Left cardiac atrium (tissue), 4 donors: ENCODE measurements at regions not wholly inside any gene's neighbourhood (a gene's known extent, or its start where the extent isn't known, plus 50 kb on each side); places are given as distances from the start of the nearest gene placed in this dataset.

Experiments used
- ATAC-seq, 2 donors: fragments of 200-7000 bp; cut with Tn5 transposase; one replicate each; pipeline ENCODE4 v1.9.1; 2020; ENCODE audit warnings: mild to moderate bottlenecking in 2 of 2, moderate library complexity in 2 of 2
- DNase-seq: peaks from one replicate; pipeline ENCODE4 v3.0.0-alpha.2; 2020
- intact Hi-C, 2 donors: fragments of 100-400 bp; cut with DNase I; formaldehyde crosslinking; loops; one replicate each; pipeline versions ENCODE4 v1.14.1 to v1.15.1; 2022 to 2023
- donor health status: DM: no; HTN: yes; CAD: no.
- donor health status: DM: no; HTN: yes; CAD: no; lungs with severe emphysema.
- donor health status: DM: yes; HTN: yes; CAD: no.
- donor health status: Dilated cardiomyopathy.

DNA sequence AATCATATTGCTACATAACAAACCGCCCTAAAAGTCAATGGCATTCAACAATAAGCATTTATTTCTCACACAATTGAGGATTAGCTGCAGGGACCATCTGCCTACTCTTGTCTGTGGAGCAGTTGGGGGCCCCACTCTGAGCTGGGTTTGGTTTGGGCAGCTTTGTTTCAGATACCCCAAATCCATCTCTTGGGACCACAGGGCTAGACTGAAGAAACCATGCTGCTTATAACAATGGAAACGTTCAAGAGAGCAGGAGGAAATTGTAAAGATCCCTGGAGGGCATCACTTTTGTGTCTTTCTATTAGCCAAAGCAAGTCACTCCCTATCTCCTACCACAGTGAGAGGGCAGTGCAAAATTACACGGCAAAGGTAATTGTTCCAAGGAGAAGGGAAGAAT is 146.5 kb upstream of the MGAT5 start:
- intact Hi-C loops: loop anchor here in 1 of 2 donors (10.0 kb wide), 1 partner anchor 223 kb away; no protein-coding TSS in a partner anchor
- ATAC-seq (no peak), DNase-seq (no peak)

GRCh38 chr2:134108113-134108512 is 145.8 kb upstream of the MGAT5 start:
- DNase-seq: no peak
- intact Hi-C loops: loop anchor here in 1 of 2 donors (10.0 kb wide), 1 partner anchor 223 kb away; no protein-coding TSS in a partner anchor
- peak; percentile 36 to 50 for ATAC-seq

DNA sequence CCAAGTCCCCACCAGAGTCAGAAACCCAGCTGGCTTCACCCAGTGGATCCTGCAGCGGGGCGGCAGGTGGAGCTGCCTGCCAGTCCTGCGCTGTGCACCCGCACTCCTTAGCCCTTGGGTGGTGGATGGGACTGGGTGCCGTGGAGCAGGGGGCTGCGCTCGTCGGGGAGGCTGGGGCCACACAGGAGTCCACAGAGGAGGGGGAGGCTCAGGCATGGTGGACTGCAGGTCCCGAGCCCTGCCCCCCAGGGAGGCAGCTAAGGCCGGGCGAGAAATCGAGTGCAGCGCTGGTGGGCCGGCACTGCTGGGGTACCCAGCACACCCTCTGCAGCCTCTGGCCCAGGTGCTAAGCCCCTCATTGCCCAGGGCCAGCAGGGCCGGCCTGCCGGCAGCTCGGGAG is 144.6 kb upstream of the MGAT5 start:
- no peak for DNase-seq
- no peak for ATAC-seq
- intact Hi-C loops: loop anchor here in 1 of 2 donors (10.0 kb wide), 1 partner anchor 224 kb away; no protein-coding TSS in a partner anchor

- ATAC-seq: peak in 1 of 2 donors; percentile 53
- intact Hi-C loops: loop anchor here in 1 of 2 donors (10.0 kb wide), 1 partner anchor 225 kb away; no protein-coding TSS in a partner anchor
- DNase-seq: no peak
Measured at GRCh38 chr2:134109725-134110124, 144.1 kb upstream of the MGAT5 start.

DNA sequence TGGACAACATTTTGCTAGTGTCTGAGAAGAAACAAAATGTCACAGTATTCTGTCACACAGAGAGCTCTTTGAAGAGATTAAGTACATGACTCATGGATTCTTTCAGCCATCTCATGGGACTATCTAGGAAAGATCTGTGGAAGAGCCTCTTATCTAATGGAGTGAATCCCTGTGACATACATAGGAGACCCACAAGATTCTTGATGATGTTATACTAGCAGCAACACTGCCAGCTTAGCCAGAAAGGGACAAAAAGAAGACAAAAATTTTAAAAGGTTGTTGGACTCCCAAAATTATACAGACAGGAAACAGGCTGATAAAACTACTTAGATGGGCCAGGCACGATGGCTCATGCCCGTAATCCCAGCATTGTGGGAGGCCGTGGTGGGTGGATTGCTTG is 143.3 kb upstream of the MGAT5 start:
- ATAC-seq (no peak), DNase-seq (no peak)
- intact Hi-C loops: no loop called here

DNA sequence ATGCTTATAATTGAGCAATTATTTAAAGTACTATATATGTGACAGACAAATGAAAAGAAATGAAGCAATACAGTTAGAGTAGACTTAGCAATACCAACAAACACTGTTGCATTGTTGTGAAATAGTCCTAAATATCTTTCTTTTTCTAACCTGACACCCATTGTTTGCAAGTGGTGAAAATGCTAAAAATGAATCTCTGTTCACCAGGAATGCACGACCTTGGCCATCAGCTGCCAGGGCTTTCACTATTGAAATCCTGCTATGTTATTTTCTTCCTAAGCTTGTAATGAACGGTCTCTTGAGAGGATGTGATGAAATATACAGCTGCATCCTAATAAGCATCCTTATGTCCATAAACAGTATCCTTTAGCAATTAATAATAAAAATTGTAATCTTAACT is 136.2 kb upstream of the MGAT5 start:
- DNase-seq: no peak
- intact Hi-C loops: loop anchor here in 1 of 2 donors (2.0 to 5.0 kb wide), 3 partner anchors 230 to 333 kb away; no protein-coding TSS in a partner anchor
- ATAC-seq: no peak

DNA sequence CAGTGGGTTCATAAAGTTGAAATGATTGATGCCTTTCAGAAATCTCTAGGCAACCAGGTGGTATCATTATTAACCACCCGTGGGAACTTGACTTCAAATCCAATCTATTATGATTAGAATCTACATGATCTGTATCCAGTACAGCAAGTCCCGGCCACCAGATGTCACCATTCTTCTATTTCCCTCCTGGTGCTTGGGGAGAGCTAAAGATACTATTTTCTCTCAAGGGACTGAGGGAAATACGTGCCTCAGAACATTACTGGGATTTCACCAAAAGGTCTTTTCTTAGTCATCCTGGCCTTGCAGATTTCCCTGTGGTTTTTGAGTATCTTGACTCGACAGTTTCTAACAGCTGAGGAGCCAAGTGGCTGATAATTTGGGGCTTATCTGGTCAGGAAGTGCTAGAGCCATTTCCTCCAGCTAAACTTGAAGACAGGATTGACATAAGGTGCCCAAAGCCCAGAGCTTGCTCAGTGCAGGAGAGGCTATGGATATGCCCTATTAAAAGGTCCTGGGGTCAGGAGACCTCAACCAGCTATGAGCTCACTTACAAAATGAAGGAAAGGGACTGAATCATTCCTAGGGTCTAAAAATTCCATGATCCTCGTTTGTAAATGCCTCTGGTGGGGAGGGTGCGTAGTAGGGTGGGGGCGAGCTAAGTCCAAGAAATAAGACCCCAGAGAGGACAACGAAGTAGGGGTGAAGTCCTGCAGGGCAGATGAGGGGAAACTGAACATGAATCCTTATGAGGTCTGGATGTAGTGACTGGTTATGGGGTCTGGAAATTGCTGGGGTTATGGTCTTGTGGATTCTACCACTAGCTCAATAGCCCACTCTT is 135.4 kb upstream of the MGAT5 start:
- ATAC-seq (peak; percentile 45 to 51), DNase-seq (peak; percentile 87)
- intact Hi-C loops: loop anchor here in 1 of 2 donors (2.0 to 5.0 kb wide), 3 partner anchors 231 to 332 kb away; no protein-coding TSS in a partner anchor

- intact Hi-C loops: loop anchor here in 1 of 2 donors (2.0 to 5.0 kb wide), 3 partner anchors 232 to 332 kb away; no protein-coding TSS in a partner anchor
- ATAC-seq: no peak
- DNase-seq: no peak
Measured at GRCh38 chr2:134119117-134119712, 134.7 kb upstream of the MGAT5 start.

DNA sequence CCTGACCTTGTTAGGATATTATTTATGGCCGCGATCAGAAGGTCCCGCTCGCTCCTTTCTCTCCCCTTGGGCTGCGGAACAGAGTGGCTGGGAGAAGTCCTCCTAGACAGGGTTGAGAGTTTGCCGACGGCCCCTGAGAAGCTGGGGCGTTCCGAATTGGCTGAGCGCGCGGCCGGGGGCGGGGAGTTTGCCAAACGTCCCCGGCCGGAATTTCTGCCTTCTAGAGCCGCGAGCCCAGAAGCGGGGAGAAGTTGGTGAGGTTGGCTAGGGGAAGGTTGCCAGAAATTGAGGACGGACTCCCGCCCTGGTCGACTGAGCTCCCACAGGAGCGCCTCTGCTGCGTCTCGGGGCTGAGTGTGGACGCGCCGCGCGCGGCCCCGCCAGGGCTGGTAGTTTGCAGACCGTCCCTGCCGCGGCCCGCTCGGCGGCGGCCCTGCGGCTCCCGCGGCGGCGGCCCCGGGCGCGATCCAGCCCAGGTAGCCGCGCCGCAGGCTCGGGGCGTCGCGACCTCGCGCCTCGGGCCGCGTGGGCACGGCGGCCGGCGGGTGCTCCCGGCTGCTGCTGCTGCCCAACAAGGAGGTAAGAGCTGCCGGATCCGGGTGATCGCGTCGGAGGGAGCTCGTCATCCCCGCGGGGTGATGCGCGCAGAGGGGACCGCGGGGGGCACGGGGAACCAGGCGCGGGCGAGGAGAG is 134.0 kb upstream of the MGAT5 start:
- peak; percentile 93 for DNase-seq
- ATAC-seq: peak; percentile 76 to 83
- intact Hi-C loops: loop anchor here (2.0 to 10.0 kb wide), 5 partner anchors 127 to 331 kb away; no protein-coding TSS in a partner anchor

- DNase-seq (peak; percentile 36), ATAC-seq (peak; percentile 3 to 5)
- intact Hi-C loops: loop anchor here (5.0 to 10.0 kb wide), 2 partner anchors 127 to 294 kb away; no protein-coding TSS in a partner anchor
Measured at GRCh38 chr2:134120406-134120732, 133.5 kb upstream of the MGAT5 start.

- intact Hi-C loops: loop anchor here (5.0 to 10.0 kb wide), 2 partner anchors 126 to 294 kb away; no protein-coding TSS in a partner anchor
- peak; percentile 78 for DNase-seq
- ATAC-seq: peak; percentile 78 to 87
Measured at GRCh38 chr2:134120733-134121630, 132.9 kb upstream of the MGAT5 start.

DNA sequence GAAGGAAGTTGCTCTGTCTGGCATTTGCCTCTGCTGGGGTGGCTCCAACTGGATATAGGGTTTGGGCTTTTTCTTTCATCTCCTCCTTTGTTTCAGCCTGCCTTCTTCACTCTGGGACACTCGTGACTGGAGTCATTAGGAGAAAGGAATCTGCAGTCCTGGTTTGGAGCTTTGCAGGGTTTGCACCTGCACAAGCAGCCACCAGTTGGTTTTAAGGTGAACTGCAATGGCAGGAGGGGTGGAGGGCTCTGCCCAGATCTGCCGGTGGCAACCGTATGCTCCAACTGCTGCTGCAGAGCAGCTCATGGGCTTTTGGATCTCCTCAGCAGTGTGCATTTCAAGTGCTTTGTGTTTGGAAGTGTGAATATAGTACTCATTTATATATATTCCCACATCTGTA is 131.3 kb upstream of the MGAT5 start:
- ATAC-seq (no peak), DNase-seq (no peak)
- intact Hi-C loops: loop anchor here (5.0 to 10.0 kb wide), 2 partner anchors 125 to 292 kb away; no protein-coding TSS in a partner anchor

- DNase-seq: no peak
- ATAC-seq: no peak
- intact Hi-C loops: loop anchor here (5.0 to 10.0 kb wide), 2 partner anchors 124 to 291 kb away; no protein-coding TSS in a partner anchor
Measured at GRCh38 chr2:134123332-134123731, 130.5 kb upstream of the MGAT5 start.

DNA sequence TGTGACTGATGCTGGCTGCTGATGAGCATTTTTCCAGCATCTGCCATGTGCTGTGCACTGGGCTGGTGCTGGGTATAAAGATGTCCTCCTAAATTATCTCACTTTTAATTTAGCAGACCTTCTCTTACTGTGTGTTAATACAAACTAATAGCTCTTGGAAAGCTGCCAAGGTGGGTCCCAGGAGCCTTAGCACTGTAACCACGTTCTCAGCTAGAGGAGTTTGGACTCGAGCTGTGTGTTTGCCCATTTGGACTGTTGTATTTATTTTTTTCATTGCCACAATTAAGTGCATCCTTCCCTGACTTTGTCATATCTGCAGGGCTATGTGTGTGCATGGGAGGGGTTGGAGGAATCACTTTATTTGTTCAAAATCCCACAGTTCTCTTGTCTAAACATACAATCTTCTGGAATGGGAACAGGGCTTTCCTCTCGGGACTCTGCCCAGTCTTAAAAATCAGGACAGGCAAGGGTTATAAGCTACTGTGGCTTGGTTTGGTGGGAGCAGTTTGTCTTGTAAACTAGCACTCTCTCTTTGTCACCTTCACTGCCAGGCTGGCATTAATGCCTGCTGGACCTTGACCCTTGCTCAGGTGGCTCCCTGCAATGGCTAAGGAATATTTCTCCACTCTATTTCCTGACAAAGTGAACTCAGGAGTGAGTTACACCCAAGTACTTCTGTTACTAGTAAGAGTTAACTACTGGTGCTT is 129.7 kb upstream of the MGAT5 start:
- intact Hi-C loops: loop anchor here (5.0 to 10.0 kb wide), 2 partner anchors 123 to 291 kb away; no protein-coding TSS in a partner anchor
- ATAC-seq: no peak
- DNase-seq: no peak

GRCh38 chr2:134127496-134127895 is 126.4 kb upstream of the MGAT5 start:
- intact Hi-C loops: loop anchor here in 1 of 2 donors (10.0 kb wide), 1 partner anchor 287 kb away; no protein-coding TSS in a partner anchor
- ATAC-seq (no peak), DNase-seq (no peak)

DNA sequence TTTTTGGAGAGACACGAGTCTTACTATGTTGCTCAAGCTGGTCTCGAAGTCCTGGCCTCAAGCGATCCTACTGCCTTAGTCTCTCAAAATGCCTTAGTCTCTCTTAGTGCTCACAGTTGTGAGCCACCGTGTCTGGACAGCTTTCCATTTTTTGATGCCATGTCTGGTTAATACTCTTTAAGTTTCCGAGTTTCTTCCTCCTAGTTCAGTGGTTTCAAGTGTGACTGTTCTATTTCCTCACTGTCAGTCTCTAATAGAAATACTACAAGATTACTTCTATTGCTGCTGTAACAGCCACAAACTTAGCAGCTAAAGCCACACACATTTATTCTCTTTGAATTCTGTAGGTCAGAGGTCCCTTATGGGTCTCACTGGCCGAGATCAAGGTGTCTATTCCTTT is 125.1 kb upstream of the MGAT5 start:
- ATAC-seq: no peak
- intact Hi-C loops: loop anchor here in 1 of 2 donors (10.0 kb wide), 1 partner anchor 286 kb away; no protein-coding TSS in a partner anchor
- no peak for DNase-seq

DNA sequence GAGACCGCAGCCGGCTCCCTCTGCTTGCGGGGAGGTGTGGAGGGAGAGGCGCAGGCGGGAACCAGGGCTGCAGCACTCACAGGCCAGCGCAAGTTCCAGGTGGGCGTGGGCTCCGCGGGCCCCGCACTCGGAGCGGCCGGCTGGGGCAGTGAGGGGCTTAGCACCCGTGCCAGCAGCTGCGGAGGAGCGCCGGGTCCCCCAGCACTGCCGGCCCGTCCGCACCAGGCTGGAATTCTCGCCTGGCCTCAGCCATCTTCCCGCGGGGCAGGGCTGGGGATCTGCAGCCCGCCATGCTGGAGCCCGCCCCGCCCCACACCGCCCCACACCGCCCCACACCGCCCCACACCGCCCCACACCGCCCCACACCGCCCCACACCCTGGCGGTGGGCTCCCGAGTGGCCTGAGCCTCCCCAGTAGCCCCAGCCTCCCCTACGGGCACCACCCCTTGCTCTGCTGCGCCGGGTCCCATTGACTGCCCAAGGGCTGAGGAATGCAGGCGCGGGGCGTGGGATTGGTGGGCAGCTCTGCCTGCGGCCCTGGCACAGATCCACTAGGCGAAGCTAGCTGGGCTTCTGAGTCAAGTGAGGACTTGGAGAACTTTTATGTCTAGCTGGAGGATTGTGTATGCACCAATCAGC is 123.9 kb upstream of the MGAT5 start:
- DNase-seq (no peak), ATAC-seq (no peak)
- intact Hi-C loops: loop anchor here in 1 of 2 donors (10.0 kb wide), 1 partner anchor 285 kb away; no protein-coding TSS in a partner anchor
